Neural cell (in vitro differentiated cells): ENCODE measurements at regions not wholly inside any gene's neighbourhood (a gene's known extent, or its start where the extent isn't known, plus 50 kb on each side); places are given as distances from the start of the nearest gene placed in this dataset.

Experiments used
- EZH2 ChIP-seq: fragments of 200-600, 300-800 bp; shearing (Covaris generic), sonication (generic); IDR thresholded peaks from 2 replicates; pipeline ENCODE4 v1.6.1; 2014; ENCODE audit warnings: antibody characterized with exemption, low read length, borderline replicate concordance, mild to moderate bottlenecking; ENCODE audit not compliant: insufficient read depth, poor library complexity, severe bottlenecking
- RAD21 ChIP-seq: fragments of 450-650 bp; conservative IDR thresholded peaks from 2 replicates; pipeline ENCODE4 v1.6.1; 2014; ENCODE audit warnings: antibody characterized with exemption, mild to moderate bottlenecking, moderate library complexity
- TF ChIP-seq, protein P1 (sequence below): fragments of 450-650 bp; IDR thresholded peaks from 2 replicates; pipeline ENCODE4 v1.5.1; 2014; ENCODE audit warnings: antibody characterized with exemption, mild to moderate bottlenecking, moderate library complexity; ENCODE audit not compliant: poor library complexity, severe bottlenecking

DNA sequence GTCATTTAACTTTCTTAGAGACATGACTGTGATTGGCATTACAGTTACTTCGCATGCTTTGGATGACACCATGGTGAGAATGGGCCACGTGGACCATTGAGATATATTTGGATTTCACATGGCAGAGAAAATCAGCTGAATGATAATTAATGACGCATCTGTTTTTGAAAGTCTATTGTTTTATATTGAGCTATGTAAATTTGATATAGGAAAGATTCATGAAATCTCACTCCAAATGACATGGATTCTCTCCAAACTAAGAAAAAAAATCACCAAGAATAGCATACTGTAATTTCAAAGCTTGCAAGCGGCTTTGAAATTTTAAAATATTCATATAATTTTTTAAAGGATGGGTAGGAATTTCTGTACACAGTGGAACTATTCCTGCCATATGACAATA is 163.7 kb downstream of the SH3BP4 start:
- TF ChIP-seq, protein P1, sequence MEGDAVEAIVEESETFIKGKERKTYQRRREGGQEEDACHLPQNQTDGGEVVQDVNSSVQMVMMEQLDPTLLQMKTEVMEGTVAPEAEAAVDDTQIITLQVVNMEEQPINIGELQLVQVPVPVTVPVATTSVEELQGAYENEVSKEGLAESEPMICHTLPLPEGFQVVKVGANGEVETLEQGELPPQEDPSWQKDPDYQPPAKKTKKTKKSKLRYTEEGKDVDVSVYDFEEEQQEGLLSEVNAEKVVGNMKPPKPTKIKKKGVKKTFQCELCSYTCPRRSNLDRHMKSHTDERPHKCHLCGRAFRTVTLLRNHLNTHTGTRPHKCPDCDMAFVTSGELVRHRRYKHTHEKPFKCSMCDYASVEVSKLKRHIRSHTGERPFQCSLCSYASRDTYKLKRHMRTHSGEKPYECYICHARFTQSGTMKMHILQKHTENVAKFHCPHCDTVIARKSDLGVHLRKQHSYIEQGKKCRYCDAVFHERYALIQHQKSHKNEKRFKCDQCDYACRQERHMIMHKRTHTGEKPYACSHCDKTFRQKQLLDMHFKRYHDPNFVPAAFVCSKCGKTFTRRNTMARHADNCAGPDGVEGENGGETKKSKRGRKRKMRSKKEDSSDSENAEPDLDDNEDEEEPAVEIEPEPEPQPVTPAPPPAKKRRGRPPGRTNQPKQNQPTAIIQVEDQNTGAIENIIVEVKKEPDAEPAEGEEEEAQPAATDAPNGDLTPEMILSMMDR, result no peak
- TF ChIP-seq EZH2 (no peak), RAD21 (no peak)
